Endothelial cell of umbilical vein (primary cell): ENCODE measurements at regions not wholly inside any gene's neighbourhood (a gene's known extent, or its start where the extent isn't known, plus 50 kb on each side); places are given as distances from the start of the nearest gene placed in this dataset.

Source experiments
- EZH2 ChIP-seq: IDR thresholded peaks from 2 replicates; pipeline ENCODE4 v1.6.1; 2012; ENCODE audit warnings: borderline replicate concordance, low read depth, mild to moderate bottlenecking, moderate library complexity, low read length, inconsistent platforms; ENCODE audit not compliant: severe bottlenecking
- JUN ChIP-seq: IDR thresholded peaks from 2 replicates; pipeline ENCODE4 v1.6.1; 2011; ENCODE audit warnings: borderline replicate concordance, low read depth; ENCODE audit not compliant: insufficient read length, insufficient read depth
- POLR2A ChIP-seq: IDR thresholded peaks from 2 replicates; pipeline ENCODE4 v1.6.1; 2012; ENCODE audit warnings: low read depth, mild to moderate bottlenecking, control low read depth, low read length
- POLR2AphosphoS5 ChIP-seq: IDR thresholded peaks from 2 replicates; pipeline ENCODE4 v1.6.1; 2012; ENCODE audit warnings: low read depth, mild to moderate bottlenecking, control low read depth, low read length, moderate library complexity; ENCODE audit not compliant: insufficient read depth
- TF ChIP-seq, protein P1 (sequence below), 2 donors: IDR thresholded peaks; 1 replicate in 1 of 2; 2 replicates in 1 of 2; pipeline ENCODE4 v1.5.1; 2011; ENCODE audit warnings: low read length in 2 of 2, mild to moderate bottlenecking in 2 of 2, moderate library complexity in 2 of 2, control low read depth in 1 of 2, inconsistent platforms in 1 of 2, low read depth in 1 of 2; ENCODE audit not compliant: insufficient read depth in 1 of 2; ENCODE audit errors: extremely low read depth in 1 of 2

DNA sequence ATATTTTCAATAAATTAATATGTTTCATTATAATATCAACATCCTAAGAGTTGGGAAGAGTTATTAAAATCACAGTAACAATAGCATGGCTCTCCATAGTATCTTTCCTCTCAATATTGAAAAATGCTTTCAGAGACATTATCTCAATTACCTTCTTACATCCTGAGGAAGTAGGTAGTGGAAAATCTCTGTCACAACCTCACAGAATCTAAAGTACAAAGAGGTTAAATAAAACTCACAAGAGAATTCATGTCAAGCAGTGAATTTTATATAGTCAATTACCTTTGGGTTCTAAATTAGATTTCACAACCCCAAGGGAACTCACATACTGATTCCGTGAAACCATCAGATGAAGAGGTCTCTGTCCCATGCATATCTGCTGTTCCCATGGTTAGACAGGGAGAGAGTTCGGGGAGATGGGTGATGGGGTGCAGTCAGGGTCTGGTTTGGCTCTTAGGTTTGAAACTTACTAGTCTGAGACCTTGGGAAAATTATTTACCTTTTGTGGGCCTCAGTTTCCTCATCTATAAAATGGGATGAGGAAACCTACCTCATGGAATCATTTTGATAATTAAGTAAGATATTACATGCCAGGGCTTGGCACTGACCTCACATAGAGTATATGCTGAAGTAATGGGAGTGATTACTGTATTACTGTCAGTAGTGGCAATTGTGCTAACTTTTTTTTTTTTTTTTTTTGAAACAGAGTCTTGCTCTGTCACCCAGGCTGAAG lies 74.0 kb upstream of the SNX9 start:
- TF ChIP-seq, protein P1, sequence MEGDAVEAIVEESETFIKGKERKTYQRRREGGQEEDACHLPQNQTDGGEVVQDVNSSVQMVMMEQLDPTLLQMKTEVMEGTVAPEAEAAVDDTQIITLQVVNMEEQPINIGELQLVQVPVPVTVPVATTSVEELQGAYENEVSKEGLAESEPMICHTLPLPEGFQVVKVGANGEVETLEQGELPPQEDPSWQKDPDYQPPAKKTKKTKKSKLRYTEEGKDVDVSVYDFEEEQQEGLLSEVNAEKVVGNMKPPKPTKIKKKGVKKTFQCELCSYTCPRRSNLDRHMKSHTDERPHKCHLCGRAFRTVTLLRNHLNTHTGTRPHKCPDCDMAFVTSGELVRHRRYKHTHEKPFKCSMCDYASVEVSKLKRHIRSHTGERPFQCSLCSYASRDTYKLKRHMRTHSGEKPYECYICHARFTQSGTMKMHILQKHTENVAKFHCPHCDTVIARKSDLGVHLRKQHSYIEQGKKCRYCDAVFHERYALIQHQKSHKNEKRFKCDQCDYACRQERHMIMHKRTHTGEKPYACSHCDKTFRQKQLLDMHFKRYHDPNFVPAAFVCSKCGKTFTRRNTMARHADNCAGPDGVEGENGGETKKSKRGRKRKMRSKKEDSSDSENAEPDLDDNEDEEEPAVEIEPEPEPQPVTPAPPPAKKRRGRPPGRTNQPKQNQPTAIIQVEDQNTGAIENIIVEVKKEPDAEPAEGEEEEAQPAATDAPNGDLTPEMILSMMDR (IDR thresholded peaks at IDR 0.05; ENCODE audit: extremely low read depth in 1 of 2, insufficient read depth in 1 of 2, low read depth in 1 of 2, low read length in 2 of 2) = no peak
- TF ChIP-seq POLR2AphosphoS5 (no peak), POLR2A (no peak), JUN (peak; percentile 14), EZH2 (no peak)
